Islet of Langerhans (tissue), 1 donor: ENCODE measurements at regions not wholly inside any gene's neighbourhood (a gene's known extent, or its start where the extent isn't known, plus 50 kb on each side); places are given as distances from the start of the nearest gene placed in this dataset.
"Not testable (repeated sequence)": the region's sequence is repeated elsewhere in the genome, so short reads cannot be mapped to it uniquely, and the experiment has no call there.

ENCODE experiments used
- FAIRE-seq: peaks from one replicate; lab custom pipeline; 2011; peaks lifted over from hg19 to GRCh38; lab: Jason Lieb, UNC

GRCh38 chr3:115204475-115204874 lies 57.4 kb upstream of the ZBTB20 start:
- FAIRE-seq = no peak

GRCh38 chr3:115208066-115208750 lies 61.1 kb upstream of the ZBTB20 start:
- no peak for FAIRE-seq

GRCh38 chr3:115211810-115212492 lies 64.9 kb upstream of the ZBTB20 start:
- FAIRE-seq = no peak

GRCh38 chr3:115212615-115213014 lies 65.5 kb upstream of the ZBTB20 start:
- no peak for FAIRE-seq

GRCh38 chr3:115213052-115213451 lies 66.0 kb upstream of the ZBTB20 start:
- FAIRE-seq = not testable (repeated sequence)

- FAIRE-seq = no peak
Measured at GRCh38 chr3:115217292-115217677, 70.2 kb upstream of the ZBTB20 start.

GRCh38 chr3:115217678-115218451 lies 70.8 kb upstream of the ZBTB20 start:
- FAIRE-seq = peak; percentile 99

- peak; percentile 68 for FAIRE-seq
Measured at GRCh38 chr3:115218859-115219258, 71.8 kb upstream of the ZBTB20 start.

GRCh38 chr3:115224687-115225086 lies 77.6 kb upstream of the ZBTB20 start:
- FAIRE-seq = no peak

GRCh38 chr3:115226844-115227445 lies 79.9 kb upstream of the ZBTB20 start:
- FAIRE-seq = no peak

- FAIRE-seq = no peak
Measured at GRCh38 chr3:115227461-115227860, 80.4 kb upstream of the ZBTB20 start.

GRCh38 chr3:115228266-115228665 lies 81.2 kb upstream of the ZBTB20 start:
- FAIRE-seq = no peak

- FAIRE-seq = peak; percentile 60
Measured at GRCh38 chr3:115232167-115232566, 85.1 kb upstream of the ZBTB20 start.

- FAIRE-seq = no peak
Measured at GRCh38 chr3:115233021-115233420, 85.9 kb upstream of the ZBTB20 start.

GRCh38 chr3:115236496-115236895 lies 89.4 kb upstream of the ZBTB20 start:
- no peak for FAIRE-seq

- FAIRE-seq = no peak
Measured at GRCh38 chr3:115239717-115240116, 92.6 kb upstream of the ZBTB20 start.

- no peak for FAIRE-seq
Measured at GRCh38 chr3:115244350-115244749, 97.3 kb upstream of the ZBTB20 start.

- FAIRE-seq = no peak
Measured at GRCh38 chr3:115245438-115245837, 98.3 kb upstream of the ZBTB20 start.

- no peak for FAIRE-seq
Measured at GRCh38 chr3:115245899-115246298, 98.8 kb upstream of the ZBTB20 start.

- no peak for FAIRE-seq
Measured at GRCh38 chr3:115246461-115247020, 99.5 kb upstream of the ZBTB20 start.

GRCh38 chr3:115248274-115248673 lies 101.2 kb upstream of the ZBTB20 start:
- FAIRE-seq = no peak

GRCh38 chr3:115251509-115251908 lies 104.4 kb upstream of the ZBTB20 start:
- FAIRE-seq = no peak

GRCh38 chr3:115252679-115253078 lies 105.6 kb upstream of the ZBTB20 start:
- no peak for FAIRE-seq
